ENCODE measurements at regions not wholly inside any gene's neighbourhood (a gene's known extent, or its start where the extent isn't known, plus 50 kb on each side); places are given as distances from the start of the nearest gene placed in this dataset.
"Not testable (repeated sequence)": the region's sequence is repeated elsewhere in the genome, so short reads cannot be mapped to it uniquely, and the experiment has no call there.

DNA sequence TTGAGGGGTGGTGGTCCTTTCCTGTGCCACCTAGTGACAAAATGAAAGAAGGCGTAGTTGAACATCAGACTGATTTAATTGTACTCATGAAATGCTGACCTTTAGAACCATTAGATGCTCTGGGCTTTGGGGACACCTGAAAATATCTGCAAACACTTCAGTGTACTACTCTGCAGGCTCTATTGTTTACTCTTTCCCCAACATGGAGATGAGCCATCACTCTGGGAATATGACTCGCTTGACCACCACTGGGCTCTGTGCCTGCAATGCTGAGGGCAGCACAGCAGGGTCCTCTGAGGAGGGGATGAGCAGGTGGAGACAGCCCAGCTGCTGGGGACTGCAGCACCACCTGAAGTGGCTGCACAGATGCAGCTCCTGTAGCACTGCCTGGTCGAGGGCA, 74.8 kb upstream of the SLC24A3 start:
- WGBS, 5 donors: 60 to 87% (median 77%) methylated on average over 3 of the region's 3 CpGs
- no peak for DNase-seq
- H3K4me1 ChIP-seq: no peaks in the 10 kb centered on the region
- H3K4me3 ChIP-seq: no peak overlapping the region
- H3K27ac ChIP-seq: no peak overlapping the region
- TF ChIP-seq POLR2A (IDR thresholded peaks at IDR 0.05) (no peak), CTCF (IDR thresholded peaks at IDR 0.05 in 8 of 11, conservative IDR thresholded peaks at IDR 0.05 in 3 of 11) (no peak), POLR2AphosphoS5 (IDR thresholded peaks at IDR 0.05) (no peak)
- H3K27me3 ChIP-seq (replicated peaks in 1 of 7): no peaks in the 10 kb centered on the region
- no peaks in the 10 kb centered on the region for H3K36me3 ChIP-seq
- intact Hi-C loops (cut with DNase I; ENCODE audit: low total_unique reads): no loop called here
- H3K9me3 ChIP-seq: peaks cover 0 to 49% (median 21%) of the 10 kb centered on the region in 8 donors

GRCh38 chr20:19138758-19139157, 73.7 kb upstream of the SLC24A3 start:
- TF ChIP-seq POLR2A (IDR thresholded peaks at IDR 0.05): no peak
- no peak for TF ChIP-seq POLR2AphosphoS5 (IDR thresholded peaks at IDR 0.05)
- TF ChIP-seq CTCF (IDR thresholded peaks at IDR 0.05 in 8 of 11, conservative IDR thresholded peaks at IDR 0.05 in 3 of 11): no peak
- intact Hi-C loops (cut with DNase I; ENCODE audit: low total_unique reads): no loop called here
- H3K27ac ChIP-seq: no peak overlapping the region
- peaks cover 0 to 49% (median 21%) of the 10 kb centered on the region in 8 donors for H3K9me3 ChIP-seq
- WGBS, 5 donors: 30 to 79% (median 50%) methylated on average over 1 of the region's 1 CpG
- no peak overlapping the region for H3K4me3 ChIP-seq
- no peak for DNase-seq
- H3K27me3 ChIP-seq (replicated peaks in 1 of 7): no peaks in the 10 kb centered on the region
- H3K36me3 ChIP-seq: no peaks in the 10 kb centered on the region
- no peaks in the 10 kb centered on the region for H3K4me1 ChIP-seq

GRCh38 chr20:19139584-19139983, 72.9 kb upstream of the SLC24A3 start:
- H3K27me3 ChIP-seq (replicated peaks in 1 of 7); H3K36me3 ChIP-seq; DNase-seq; intact Hi-C loops (cut with DNase I; ENCODE audit: low total_unique reads); H3K4me3 ChIP-seq; H3K27ac ChIP-seq; H3K4me1 ChIP-seq: not testable (repeated sequence)
- peaks cover 0 to 42% (median 21%) of the 10 kb centered on the region in 8 donors for H3K9me3 ChIP-seq
- 72 to 94% (median 82%) methylated on average over 2 of the region's 2 CpGs for WGBS, 5 donors

DNA sequence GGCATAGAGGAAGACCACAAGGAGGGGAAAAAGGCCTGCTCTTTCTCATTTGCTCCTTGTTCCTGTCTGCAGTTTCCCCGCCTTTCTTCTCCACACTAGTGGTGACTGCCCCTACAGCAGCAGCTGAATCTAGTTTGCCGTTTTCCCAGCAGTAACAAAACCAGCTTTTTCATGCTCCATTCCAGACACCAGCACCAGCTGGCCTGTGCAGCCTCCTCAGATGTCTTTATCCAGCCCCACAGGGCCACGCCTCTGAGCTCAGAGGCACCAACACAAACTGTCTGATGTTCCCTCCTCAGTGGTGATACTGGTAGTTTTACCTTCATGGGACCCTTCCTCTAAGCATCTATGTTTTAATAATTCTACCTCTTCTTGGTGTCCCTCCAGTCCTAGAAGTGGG, 70.4 kb upstream of the SLC24A3 start:
- no peaks in the 10 kb centered on the region for H3K4me1 ChIP-seq
- peaks cover 0 to 22% (median 8%) of the 10 kb centered on the region in 8 donors for H3K9me3 ChIP-seq
- no peaks in the 10 kb centered on the region for H3K36me3 ChIP-seq
- H3K27ac ChIP-seq: no peak overlapping the region
- no peak for DNase-seq
- H3K27me3 ChIP-seq (replicated peaks in 1 of 7): no peaks in the 10 kb centered on the region
- TF ChIP-seq POLR2AphosphoS5 (IDR thresholded peaks at IDR 0.05) (no peak), CTCF (IDR thresholded peaks at IDR 0.05 in 8 of 11, conservative IDR thresholded peaks at IDR 0.05 in 3 of 11) (no peak), POLR2A (IDR thresholded peaks at IDR 0.05) (no peak)
- intact Hi-C loops (cut with DNase I; ENCODE audit: low total_unique reads): no loop called here
- H3K4me3 ChIP-seq: no peak overlapping the region
- 71 to 87% (median 84%) methylated on average over 3 of the region's 3 CpGs for WGBS, 5 donors

DNA sequence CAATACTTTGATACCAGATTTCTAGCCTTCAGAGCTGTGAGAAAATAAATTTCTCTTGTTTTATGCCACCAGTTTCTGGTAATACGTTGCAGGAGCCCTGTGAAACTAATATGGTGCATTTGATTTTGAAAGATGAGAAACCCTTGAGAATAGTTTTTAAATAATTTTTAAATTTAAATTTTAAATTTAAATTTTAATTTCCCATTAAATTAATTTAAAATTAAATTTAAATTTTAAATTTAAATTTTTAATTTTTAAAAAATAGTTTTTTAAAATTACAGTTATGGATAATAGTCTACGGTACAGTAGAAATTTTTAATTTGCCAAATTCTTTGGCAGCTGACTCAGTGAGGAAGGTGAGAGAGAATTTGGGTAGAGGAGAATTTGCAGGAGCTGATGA, 68.6 kb upstream of the SLC24A3 start:
- no peaks in the 10 kb centered on the region for H3K36me3 ChIP-seq
- H3K4me3 ChIP-seq: no peak overlapping the region
- intact Hi-C loops (cut with DNase I; ENCODE audit: low total_unique reads): no loop called here

More for the DNA sequence above, 68.6 kb upstream of the SLC24A3 start:
- no peak for TF ChIP-seq CTCF (IDR thresholded peaks at IDR 0.05 in 8 of 11, conservative IDR thresholded peaks at IDR 0.05 in 3 of 11)
- TF ChIP-seq POLR2AphosphoS5 (IDR thresholded peaks at IDR 0.05): no peak
- TF ChIP-seq POLR2A (IDR thresholded peaks at IDR 0.05): no peak
- WGBS, 5 donors: 88 to 93% (median 89%) methylated on average over 2 of the region's 2 CpGs
- Histone ChIP-seq H3K9me3 (peaks cover 0 to 17% (median 8%) of the 10 kb centered on the region in 8 donors), H3K27ac (no peak overlapping the region), H3K4me1 (no peaks in the 10 kb centered on the region), H3K27me3 (replicated peaks in 1 of 7) (no peaks in the 10 kb centered on the region)
- no peak for DNase-seq
